Esophagus squamous epithelium (tissue), 5 donors: ENCODE measurements at regions not wholly inside any gene's neighbourhood (a gene's known extent, or its start where the extent isn't known, plus 50 kb on each side); places are given as distances from the start of the nearest gene placed in this dataset.

Experiments
- DNase-seq: peaks from one replicate; lab custom pipeline; 2025; lab: John Stamatoyannopoulos, UW
- H3K27ac ChIP-seq, 4 donors: fragments of 200-600 bp; sonication (generic); one replicate each; pipeline ENCODE4 v1.5.1; 2016 to 2019; ENCODE audit warnings: mild to moderate bottlenecking in 1 of 4
- H3K27me3 ChIP-seq, 4 donors: fragments of 200-600 bp; sonication (generic); 1 replicate in 3 of 4; 2 replicates in 1 of 4; pipeline versions ENCODE4 v1.5.1 to v1.6.0; 2017 to 2021; ENCODE audit warnings: antibody characterized with exemption in 1 of 4
- H3K36me3 ChIP-seq, 3 donors: fragments of 200-600 bp; sonication (generic); one replicate each; pipeline ENCODE4 v1.5.1; 2016 to 2019
- H3K4me1 ChIP-seq, 3 donors: fragments of 200-600 bp; sonication (generic); one replicate each; pipeline ENCODE4 v1.5.1; 2017 to 2019
- H3K4me3 ChIP-seq, 4 donors: fragments of 200-600 bp; sonication (generic); 1 replicate in 3 of 4; 2 replicates in 1 of 4; pipeline ENCODE4 v1.5.1; 2016 to 2019; ENCODE audit warnings: mild to moderate bottlenecking in 2 of 4, moderate library complexity in 1 of 4
- H3K9me3 ChIP-seq, 3 donors: fragments of 200-600 bp; sonication (generic); one replicate each; pipeline ENCODE4 v1.5.1; 2016 to 2019
- CTCF ChIP-seq, 6 experiments: fragments of 450-650 bp in 4 of 6; fragments of 200-600 bp in 2 of 6; sonication (generic) in 2 of 6; IDR thresholded peaks; one replicate each; pipeline ENCODE4 v1.5.1; 2016 to 2019; ENCODE audit warnings: antibody characterized with exemption in 6 of 6, mild to moderate bottlenecking in 4 of 6, moderate library complexity in 4 of 6
- POLR2A ChIP-seq, 4 donors: fragments of 450-650 bp; IDR thresholded peaks; one replicate each; pipeline ENCODE4 v1.6.1; 2017; ENCODE audit warnings: antibody characterized with exemption in 4 of 4, mild to moderate bottlenecking in 4 of 4, moderate library complexity in 3 of 4
- WGBS, 2 donors: methylation state at CpG; one replicate each; pipeline ENCODE4 v1.1.5; 2018; 5-methylcytosine and 5-hydroxymethylcytosine counted together
- intact Hi-C: fragments of 100-400 bp; cut with DNase I; formaldehyde crosslinking; loops from one replicate; pipeline ENCODE4 v1.15.0; 2022
- donor health status: DM: yes; HTN: yes; CAD: no.

DNA sequence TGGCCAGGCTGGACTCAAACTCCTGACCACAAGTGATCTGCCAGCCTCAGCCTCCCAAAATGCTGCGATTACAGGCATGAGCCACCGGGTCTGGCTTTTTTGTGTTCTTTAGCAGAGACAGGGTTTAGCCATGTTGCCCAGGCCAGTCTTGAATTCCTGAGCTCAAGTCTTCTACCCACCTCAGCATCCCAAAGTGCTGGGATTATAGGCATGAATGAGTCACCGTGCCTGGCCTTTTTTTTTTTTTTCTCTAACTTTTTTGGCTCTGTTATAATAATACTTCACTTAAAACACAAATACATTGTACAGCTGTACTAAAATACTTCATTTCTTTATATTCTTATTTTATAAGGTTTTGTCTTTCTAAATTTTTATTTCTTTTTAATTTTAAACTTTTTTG lies 599.5 kb upstream of the PCDH9 start:
- peaks cover 0 to 7% (median 0%) of the 10 kb centered on the region in 3 donors for H3K9me3 ChIP-seq
- no peaks in the 10 kb centered on the region for H3K27me3 ChIP-seq
- no peak for TF ChIP-seq POLR2A (IDR thresholded peaks at IDR 0.05)
- TF ChIP-seq CTCF (IDR thresholded peaks at IDR 0.05) = no peak
- no peak overlapping the region for H3K4me3 ChIP-seq
- H3K27ac ChIP-seq = no peak overlapping the region
- no peak for DNase-seq
- no peaks in the 10 kb centered on the region for H3K36me3 ChIP-seq
- no peaks in the 10 kb centered on the region for H3K4me1 ChIP-seq
- intact Hi-C loops = no loop called here
- 80 to 83% methylated on average over 3 of the region's 3 CpGs for WGBS, 2 donors

- Histone ChIP-seq H3K27ac (no peak overlapping the region), H3K9me3 (peaks cover 0 to 7% (median 0%) of the 10 kb centered on the region in 3 donors), H3K36me3 (no peaks in the 10 kb centered on the region), H3K4me1 (no peaks in the 10 kb centered on the region), H3K27me3 (no peaks in the 10 kb centered on the region), H3K4me3 (no peak overlapping the region)
- intact Hi-C loops = no loop called here
- TF ChIP-seq POLR2A (IDR thresholded peaks at IDR 0.05) (no peak), CTCF (IDR thresholded peaks at IDR 0.05) (no peak)
- no peak for DNase-seq
Measured at GRCh38 chr13:67827992-67828391, 597.9 kb upstream of the PCDH9 start.

- intact Hi-C loops = no loop called here
- Histone ChIP-seq H3K4me1 (no peaks in the 10 kb centered on the region), H3K4me3 (no peak overlapping the region), H3K27ac (no peak overlapping the region), H3K9me3 (no peaks in the 10 kb centered on the region), H3K36me3 (no peaks in the 10 kb centered on the region), H3K27me3 (no peaks in the 10 kb centered on the region)
- WGBS, 2 donors = 57 to 62% methylated on average over 2 of the region's 2 CpGs
- DNase-seq = no peak
- TF ChIP-seq POLR2A (IDR thresholded peaks at IDR 0.05) (no peak), CTCF (IDR thresholded peaks at IDR 0.05) (no peak)
Measured at GRCh38 chr13:67821606-67822005, 591.5 kb upstream of the PCDH9 start.

- no peak for DNase-seq
Measured at GRCh38 chr13:67806796-67807195, 576.7 kb upstream of the PCDH9 start.

DNA sequence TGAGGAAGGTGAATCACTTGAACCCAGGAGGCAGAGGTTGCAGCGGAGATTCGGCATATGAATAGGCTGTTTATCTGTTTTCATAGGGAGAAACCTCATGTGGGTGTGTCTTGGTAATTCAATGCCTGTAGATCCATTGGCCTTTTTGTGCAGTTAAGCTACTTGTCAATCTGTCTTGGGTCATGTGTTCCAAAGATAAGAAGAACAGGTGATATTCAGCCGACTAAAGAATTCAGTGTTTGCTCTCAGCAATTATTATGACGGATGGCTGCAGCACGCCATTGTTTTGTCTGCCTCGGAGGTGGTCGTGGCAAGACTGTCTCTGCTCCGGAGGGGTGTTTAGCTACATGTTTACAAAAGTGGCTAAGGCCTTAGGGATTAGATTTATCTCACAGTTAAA lies 573.0 kb upstream of the PCDH9 start:
- DNase-seq = no peak
- Histone ChIP-seq H3K9me3 (peaks cover 0 to 6% (median 0%) of the 10 kb centered on the region in 3 donors), H3K27ac (no peak overlapping the region), H3K36me3 (no peaks in the 10 kb centered on the region), H3K4me3 (no peak overlapping the region), H3K4me1 (no peaks in the 10 kb centered on the region), H3K27me3 (no peaks in the 10 kb centered on the region)
- 48 to 62% methylated on average over 8 of the region's 8 CpGs for WGBS, 2 donors
- no peak for TF ChIP-seq CTCF (IDR thresholded peaks at IDR 0.05)
- TF ChIP-seq POLR2A (IDR thresholded peaks at IDR 0.05) = no peak
- intact Hi-C loops = no loop called here

More at GRCh38 chr13:67806796-67807195, 576.7 kb upstream of the PCDH9 start:
- intact Hi-C loops = no loop called here
- H3K27me3 ChIP-seq = no peaks in the 10 kb centered on the region
- no peak overlapping the region for H3K4me3 ChIP-seq
- TF ChIP-seq CTCF (IDR thresholded peaks at IDR 0.05) (no peak), POLR2A (IDR thresholded peaks at IDR 0.05) (no peak)
- peaks cover 0 to 6% (median 0%) of the 10 kb centered on the region in 3 donors for H3K9me3 ChIP-seq
- H3K4me1 ChIP-seq = no peaks in the 10 kb centered on the region
- no peak overlapping the region for H3K27ac ChIP-seq
- no peaks in the 10 kb centered on the region for H3K36me3 ChIP-seq
